NT2/D1 (cell line): ENCODE measurements at regions not wholly inside any gene's neighbourhood (a gene's known extent, or its start where the extent isn't known, plus 50 kb on each side); places are given as distances from the start of the nearest gene placed in this dataset.

Experiments
- SUZ12 ChIP-seq: IDR thresholded peaks from 2 replicates; pipeline ENCODE4 v1.6.1; 2011; ENCODE audit not compliant: insufficient read length, insufficient read depth; ENCODE audit errors: extremely low read depth
- YY1 ChIP-seq: IDR thresholded peaks from 2 replicates; pipeline ENCODE4 v1.6.1; 2011; ENCODE audit not compliant: insufficient read length, insufficient read depth
- ZNF274 ChIP-seq: IDR thresholded peaks from 2 replicates; pipeline ENCODE4 v1.6.1; 2011; ENCODE audit warnings: mild to moderate bottlenecking, low read depth, low read length

DNA sequence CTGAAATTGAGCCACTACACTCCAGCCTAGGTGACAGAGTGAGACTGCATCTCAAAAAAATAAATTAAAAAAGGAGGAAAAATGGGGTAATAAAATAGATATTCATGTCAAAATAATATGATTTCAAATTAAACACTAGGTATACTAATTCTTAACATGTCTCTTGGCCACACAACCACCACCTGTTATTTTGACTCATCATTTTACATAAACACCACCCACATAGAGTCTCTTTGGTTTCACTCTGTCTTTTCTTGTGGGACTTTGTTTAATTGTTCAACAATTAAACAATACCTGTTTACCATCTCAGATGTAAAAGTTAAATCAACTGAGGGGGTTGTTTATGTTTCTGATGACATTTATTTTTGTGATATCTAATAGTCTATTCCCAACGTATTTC, 476.8 kb upstream of the ADGRB3 start:
- no peak for TF ChIP-seq YY1
- no peak for TF ChIP-seq SUZ12
- TF ChIP-seq ZNF274: no peak
